ENCODE measurements at regions not wholly inside any gene's neighbourhood (a gene's known extent, or its start where the extent isn't known, plus 50 kb on each side); places are given as distances from the start of the nearest gene placed in this dataset.

GRCh38 chr12:111035578-111036301 is 115.4 kb upstream of the MYL2 start:
- no peak for DNase-seq

GRCh38 chr12:111034886-111035577 is 114.7 kb upstream of the MYL2 start:
- no peak for DNase-seq

GRCh38 chr12:111034083-111034885 is 113.9 kb upstream of the MYL2 start, which contains the start of gene CUX2:
CUX2 (plus strand) TSS chr12:111034165.
- no peak for DNase-seq

- no peak for DNase-seq
Observed at GRCh38 chr12:111033281-111034082, 113.1 kb upstream of the MYL2 start.

- no peak for DNase-seq
Observed at GRCh38 chr12:111032591-111032919, 112.2 kb upstream of the MYL2 start.

GRCh38 chr12:111031916-111032590 is 111.7 kb upstream of the MYL2 start:
- DNase-seq, result no peak

GRCh38 chr12:111030800-111031199 is 110.4 kb upstream of the MYL2 start:
- no peak for DNase-seq

GRCh38 chr12:111029732-111030131 is 109.4 kb upstream of the MYL2 start:
- DNase-seq, result no peak

GRCh38 chr12:111029305-111029704 is 108.9 kb upstream of the MYL2 start:
- no peak for DNase-seq

GRCh38 chr12:111028830-111029229 is 108.5 kb upstream of the MYL2 start:
- no peak for DNase-seq

- DNase-seq, result no peak
Observed at GRCh38 chr12:111027431-111027830, 107.1 kb upstream of the MYL2 start.

GRCh38 chr12:111025792-111026430 is 105.5 kb upstream of the MYL2 start:
- DNase-seq, result no peak

- no peak for DNase-seq
Observed at GRCh38 chr12:111025301-111025700, 104.9 kb upstream of the MYL2 start.

- peak; percentile 17 for DNase-seq
Observed at GRCh38 chr12:111024205-111024801, 103.9 kb upstream of the MYL2 start.

- no peak for DNase-seq
Observed at GRCh38 chr12:111022386-111022785, 102.0 kb upstream of the MYL2 start.

GRCh38 chr12:111014547-111014946 is 94.2 kb upstream of the MYL2 start:
- no peak for DNase-seq

GRCh38 chr12:111012918-111013317 is 92.5 kb upstream of the MYL2 start:
- no peak for DNase-seq

- no peak for DNase-seq
Observed at GRCh38 chr12:111011999-111012600, 91.7 kb upstream of the MYL2 start.

- no peak for DNase-seq
Observed at GRCh38 chr12:111010916-111011657, 90.7 kb upstream of the MYL2 start.

- DNase-seq, result no peak
Observed at GRCh38 chr12:111010061-111010460, 89.7 kb upstream of the MYL2 start.
